Stomach (tissue), 8 donors: ENCODE measurements at regions not wholly inside any gene's neighbourhood (a gene's known extent, or its start where the extent isn't known, plus 50 kb on each side); places are given as distances from the start of the nearest gene placed in this dataset.
"Not testable (repeated sequence)": the region's sequence is repeated elsewhere in the genome, so short reads cannot be mapped to it uniquely, and the experiment has no call there.

Experiments
- DNase-seq, 2 donors: peaks; one replicate each; pipeline versions ENCODE4 v3.0.0 to v3.0.0-alpha.2; 2013 to 2019
- H3K27ac ChIP-seq, 5 donors: fragments of 200-600 bp in 4 of 5; sonication (generic) in 4 of 5; one replicate each; pipeline ENCODE4 v1.5.1; 2013 to 2019; ENCODE audit warnings: mild to moderate bottlenecking in 1 of 5, moderate library complexity in 1 of 5
- H3K27me3 ChIP-seq, 3 donors: fragments of 200-600 bp; sonication (generic); one replicate each; pipeline ENCODE4 v1.5.1; 2017 to 2019; ENCODE audit warnings: mixed run types in 1 of 3
- H3K36me3 ChIP-seq, 4 donors: fragments of 200-600 bp; sonication (generic); 1 replicate in 3 of 4; 2 replicates in 1 of 4; pipeline ENCODE4 v1.5.1; 2016 to 2019
- H3K4me1 ChIP-seq, 4 donors: fragments of 200-600 bp; sonication (generic); one replicate each; pipeline ENCODE4 v1.5.1; 2016 to 2019
- H3K4me3 ChIP-seq, 4 donors: fragments of 200-600 bp; sonication (generic) in 3 of 4; one replicate each; pipeline ENCODE4 v1.5.1; 2016 to 2019; ENCODE audit warnings: mild to moderate bottlenecking in 1 of 4
- H3K9me3 ChIP-seq, 4 donors: fragments of 200-600 bp; sonication (generic); one replicate each; pipeline ENCODE4 v1.5.1; 2016 to 2019
- CTCF ChIP-seq, 7 experiments: fragments of 450-650 bp in 4 of 7; fragments of 200-600 bp in 3 of 7; sonication (generic) in 3 of 7; IDR thresholded peaks; one replicate each; pipeline ENCODE4 v1.5.1; 2016 to 2019; ENCODE audit warnings: antibody characterized with exemption in 7 of 7, control low read depth in 2 of 7, mild to moderate bottlenecking in 1 of 7
- EP300 ChIP-seq: sonication (generic); formaldehyde crosslinking; IDR thresholded peaks from one replicate; pipeline ENCODE4 v1.6.1; 2017; ENCODE audit warnings: antibody characterized with exemption
- POLR2A ChIP-seq, 4 donors: fragments of 450-650 bp; IDR thresholded peaks; one replicate each; pipeline ENCODE4 v1.6.1; 2016; ENCODE audit warnings: antibody characterized with exemption in 4 of 4, control low read depth in 2 of 4, mild to moderate bottlenecking in 1 of 4, moderate library complexity in 1 of 4
- POLR2AphosphoS5 ChIP-seq, 3 donors: sonication (generic); formaldehyde crosslinking; IDR thresholded peaks; one replicate each; pipeline ENCODE4 v1.6.1; 2016; ENCODE audit warnings: antibody characterized with exemption in 3 of 3
- WGBS, 5 donors: extraction: QIAGEN DNeasy Blood & Tissue Kit in 3 of 5; methylation state at CpG; one replicate each; pipeline versions ENCODE4 v1.1.5 to v1.1.7; 2013 to 2018; 5-methylcytosine and 5-hydroxymethylcytosine counted together
- intact Hi-C: fragments of 100-400 bp; cut with DNase I; formaldehyde crosslinking; loops from one replicate; pipeline ENCODE4 v1.15.1; 2023; ENCODE audit warnings: low total_unique reads
- donor health status: healthy with polysubstance abuse.
- donor health status: Bipolar disorder and iron deficiency.
- donor health status: healthy.

- peak in 1 of 2 donors; percentile 7 for DNase-seq
- Histone ChIP-seq H3K4me3 (no peak overlapping the region), H3K9me3 (peaks cover 0 to 7% (median 2%) of the 10 kb centered on the region in 4 donors), H3K27ac (no peak overlapping the region), H3K36me3 (no peaks in the 10 kb centered on the region), H3K4me1 (no peaks in the 10 kb centered on the region), H3K27me3 (no peaks in the 10 kb centered on the region)
- no peak for TF ChIP-seq CTCF (IDR thresholded peaks at IDR 0.05)
- WGBS, 5 donors, result 34 to 62% (median 49%) methylated on average over 5 of the region's 5 CpGs
- intact Hi-C loops, result no loop called here
Observed at GRCh38 chr20:41733151-41733550, 115.0 kb upstream of the CHD6 start.

- H3K36me3 ChIP-seq, H3K4me3 ChIP-seq, H3K9me3 ChIP-seq, DNase-seq, intact Hi-C loops, H3K27me3 ChIP-seq, H3K4me1 ChIP-seq, H3K27ac ChIP-seq: not testable (repeated sequence)
- WGBS, 5 donors, result 68 to 90% (median 85%) methylated on average over 3 of the region's 3 CpGs
Observed at GRCh38 chr20:41731198-41731597, 113.0 kb upstream of the CHD6 start.

- H3K36me3 ChIP-seq, intact Hi-C loops, H3K9me3 ChIP-seq, DNase-seq, H3K27ac ChIP-seq, H3K27me3 ChIP-seq, H3K4me3 ChIP-seq, H3K4me1 ChIP-seq: not testable (repeated sequence)
- 89 to 91% (median 90%) methylated on average over 6 of the region's 6 CpGs for WGBS, 5 donors
Observed at GRCh38 chr20:41727681-41728080, 109.5 kb upstream of the CHD6 start.

- Histone ChIP-seq H3K27ac (no peak overlapping the region), H3K9me3 (no peaks in the 10 kb centered on the region), H3K4me3 (no peak overlapping the region), H3K36me3 (no peaks in the 10 kb centered on the region), H3K27me3 (no peaks in the 10 kb centered on the region), H3K4me1 (no peaks in the 10 kb centered on the region)
- no peak for DNase-seq
- no peak for TF ChIP-seq CTCF (IDR thresholded peaks at IDR 0.05)
- TF ChIP-seq EP300, result no peak
- TF ChIP-seq POLR2A (IDR thresholded peaks at IDR 0.05), result no peak
- TF ChIP-seq POLR2AphosphoS5 (IDR thresholded peaks at IDR 0.05), result no peak
- intact Hi-C loops, result no loop called here
- WGBS, 5 donors, result 55 to 74% (median 65%) methylated on average over 4 of the region's 4 CpGs
Observed at GRCh38 chr20:41726727-41727126, 108.5 kb upstream of the CHD6 start.

- TF ChIP-seq EP300 (no peak), POLR2AphosphoS5 (IDR thresholded peaks at IDR 0.05) (no peak), CTCF (IDR thresholded peaks at IDR 0.05) (no peak), POLR2A (IDR thresholded peaks at IDR 0.05) (no peak)
- 91 to 95% (median 93%) methylated on average over 4 of the region's 4 CpGs for WGBS, 5 donors
- no peaks in the 10 kb centered on the region for H3K36me3 ChIP-seq
- no peaks in the 10 kb centered on the region for H3K27me3 ChIP-seq
- H3K4me1 ChIP-seq, result peaks cover 0 to 6% (median 0%) of the 10 kb centered on the region in 4 donors
- intact Hi-C loops, result no loop called here
- no peak overlapping the region for H3K27ac ChIP-seq
- no peak overlapping the region for H3K4me3 ChIP-seq
- DNase-seq, result no peak
- no peaks in the 10 kb centered on the region for H3K9me3 ChIP-seq
Observed at GRCh38 chr20:41719151-41719550, 101.0 kb upstream of the CHD6 start.

GRCh38 chr20:41717483-41717882, 99.3 kb upstream of the CHD6 start:
- Histone ChIP-seq H3K9me3 (no peaks in the 10 kb centered on the region), H3K4me1 (peaks cover 0 to 6% (median 0%) of the 10 kb centered on the region in 4 donors), H3K27me3 (no peaks in the 10 kb centered on the region), H3K27ac (no peak overlapping the region), H3K4me3 (no peak overlapping the region), H3K36me3 (no peaks in the 10 kb centered on the region)
- intact Hi-C loops, result no loop called here
- TF ChIP-seq CTCF (IDR thresholded peaks at IDR 0.05), result no peak
- TF ChIP-seq EP300, result no peak
- TF ChIP-seq POLR2A (IDR thresholded peaks at IDR 0.05), result no peak
- no peak for TF ChIP-seq POLR2AphosphoS5 (IDR thresholded peaks at IDR 0.05)
- WGBS, 5 donors, result 28 to 51% (median 40%) methylated on average over 3 of the region's 3 CpGs
- peak; percentile 51 to 71 for DNase-seq
